ENCODE measurements at regions not wholly inside any gene's neighbourhood (a gene's known extent, or its start where the extent isn't known, plus 50 kb on each side); places are given as distances from the start of the nearest gene placed in this dataset.
"Not testable (repeated sequence)": the region's sequence is repeated elsewhere in the genome, so short reads cannot be mapped to it uniquely, and the experiment has no call there.

GRCh38 chr9:64130325-64130724, 1154.7 kb downstream of the FOXD4L5 start:
- DNase-seq (ENCODE audit: low spot score); H3K4me3 ChIP-seq; H3K27ac ChIP-seq: not testable (repeated sequence)

- DNase-seq (ENCODE audit: low spot score) = peak; percentile 62
Measured at GRCh38 chr9:64128572-64128971, 1156.4 kb downstream of the FOXD4L5 start.

GRCh38 chr9:64121602-64122001, 1163.4 kb downstream of the FOXD4L5 start:
- not testable (repeated sequence) for DNase-seq (ENCODE audit: low spot score); H3K4me3 ChIP-seq; H3K27ac ChIP-seq

More at GRCh38 chr9:64128572-64128971, 1156.4 kb downstream of the FOXD4L5 start:
- Histone ChIP-seq H3K27ac (no peak overlapping the region), H3K4me3 (no peak overlapping the region)
- TF ChIP-seq CTCF (IDR thresholded peaks at IDR 0.05) = no peak

- H3K27ac ChIP-seq; H3K4me3 ChIP-seq; DNase-seq (ENCODE audit: low spot score): not testable (repeated sequence)
Measured at GRCh38 chr9:64117329-64117728, 1167.7 kb downstream of the FOXD4L5 start.

GRCh38 chr9:64107867-64108266, 1177.1 kb downstream of the FOXD4L5 start:
- H3K27ac ChIP-seq; H3K4me3 ChIP-seq; DNase-seq (ENCODE audit: low spot score): not testable (repeated sequence)

GRCh38 chr9:64107211-64107610, 1177.8 kb downstream of the FOXD4L5 start:
- not testable (repeated sequence) for H3K4me3 ChIP-seq; DNase-seq (ENCODE audit: low spot score); H3K27ac ChIP-seq

GRCh38 chr9:64105193-64105592, 1179.8 kb downstream of the FOXD4L5 start:
- not testable (repeated sequence) for DNase-seq (ENCODE audit: low spot score); H3K4me3 ChIP-seq; H3K27ac ChIP-seq

GRCh38 chr9:64101504-64101903, 1183.5 kb downstream of the FOXD4L5 start:
- H3K27ac ChIP-seq; H3K4me3 ChIP-seq; DNase-seq (ENCODE audit: low spot score): not testable (repeated sequence)

- H3K4me3 ChIP-seq; DNase-seq (ENCODE audit: low spot score); H3K27ac ChIP-seq: not testable (repeated sequence)
Measured at GRCh38 chr9:64100571-64101155, 1184.3 kb downstream of the FOXD4L5 start.

- H3K27ac ChIP-seq; DNase-seq (ENCODE audit: low spot score); H3K4me3 ChIP-seq: not testable (repeated sequence)
Measured at GRCh38 chr9:64085998-64086397, 1199.0 kb downstream of the FOXD4L5 start.

GRCh38 chr9:64071358-64072253, 1213.4 kb downstream of the FOXD4L5 start:
- DNase-seq (ENCODE audit: low spot score); H3K27ac ChIP-seq; H3K4me3 ChIP-seq: not testable (repeated sequence)

GRCh38 chr9:64070611-64071357, 1214.2 kb downstream of the FOXD4L5 start:
- DNase-seq (ENCODE audit: low spot score); H3K27ac ChIP-seq; H3K4me3 ChIP-seq: not testable (repeated sequence)

GRCh38 chr9:64070083-64070482, 1214.9 kb downstream of the FOXD4L5 start:
- not testable (repeated sequence) for H3K4me3 ChIP-seq; H3K27ac ChIP-seq; DNase-seq (ENCODE audit: low spot score)

All from coronary artery (tissue), 2 donors.